A673 (cell line): ENCODE measurements at regions not wholly inside any gene's neighbourhood (a gene's known extent, or its start where the extent isn't known, plus 50 kb on each side); places are given as distances from the start of the nearest gene placed in this dataset.

Source experiments
- BruUV-seq: library from RNA; stranded (reverse); fragments of 400-500 nt; replicated peaks from 2 replicates; lab custom pipeline; 2021; lab: Mats Ljungman, UMichigan
- CTCF ChIA-PET: fragments of 300-600 bp; sonication (Branson Sonifier 250); formaldehyde crosslinking; loops from one replicate; lab custom pipeline; 2022; ENCODE audit warnings: antibody characterized with exemption; lab: Charles Lee
- POLR2A ChIA-PET: fragments of 300-600 bp; sonication (Branson Sonifier 250); formaldehyde crosslinking; loops from one replicate; lab custom pipeline; 2022; ENCODE audit warnings: antibody characterized with exemption; ENCODE audit not compliant: low non-redundant PET; lab: Charles Lee
- DNase-seq: peaks from one replicate; pipeline ENCODE4 v3.0.0-alpha.2; 2015; ENCODE audit warnings: low spot score
- H3K27ac ChIP-seq: fragments of 200-600 bp; sonication (generic); 2 replicates; pipeline ENCODE4 v1.5.1; 2016; ENCODE audit warnings: mixed run types, low read depth, mild to moderate bottlenecking, mixed read lengths, antibody characterized with exemption, low read length; ENCODE audit not compliant: poor library complexity, severe bottlenecking
- H3K27me3 ChIP-seq: fragments of 200-600 bp; sonication (generic); replicated peaks from 2 replicates; pipeline ENCODE4 v1.6.1; 2017; ENCODE audit warnings: mixed run types, low read depth, mild to moderate bottlenecking, mixed read lengths, antibody characterized with exemption, low read length; ENCODE audit not compliant: insufficient read depth, poor library complexity
- H3K36me3 ChIP-seq: fragments of 200-600 bp; sonication (generic); 2 replicates; pipeline ENCODE4 v1.6.1; 2016; ENCODE audit warnings: mixed run types, mild to moderate bottlenecking, mixed read lengths, antibody characterized with exemption, low read length; ENCODE audit not compliant: insufficient read depth, poor library complexity, severe bottlenecking
- H3K4me1 ChIP-seq: fragments of 200-600 bp; sonication (generic); 2 replicates; pipeline ENCODE4 v1.6.1; 2017; ENCODE audit warnings: mixed run types, mild to moderate bottlenecking, mixed read lengths, antibody characterized with exemption, low read length; ENCODE audit not compliant: insufficient read depth, poor library complexity, severe bottlenecking
- H3K4me3 ChIP-seq: fragments of 200-600 bp; sonication (generic); 2 replicates; pipeline ENCODE4 v1.5.1; 2016; ENCODE audit warnings: low read depth, mixed run types, mild to moderate bottlenecking, mixed read lengths, low read length; ENCODE audit not compliant: poor library complexity, severe bottlenecking
- H3K9me3 ChIP-seq: fragments of 200-600 bp; sonication (generic); 2 replicates; pipeline ENCODE4 v1.6.1; 2016; ENCODE audit warnings: mixed run types, low read depth, mild to moderate bottlenecking, mixed read lengths, antibody characterized with exemption, low read length; ENCODE audit not compliant: poor library complexity, severe bottlenecking
- CTCF ChIP-seq: fragments of 300-800, 200-600 bp; sonication (generic); conservative IDR thresholded peaks from 2 replicates; pipeline ENCODE4 v1.5.1; 2017; ENCODE audit warnings: low read depth, mild to moderate bottlenecking, antibody characterized with exemption, low read length, moderate library complexity, mixed read lengths
- EZH2 ChIP-seq: fragments of 200-600 bp; sonication (generic); IDR thresholded peaks from 2 replicates; pipeline ENCODE4 v1.6.1; 2017; ENCODE audit warnings: borderline replicate concordance, low read depth, mild to moderate bottlenecking, mixed read lengths, antibody characterized with exemption, low read length; ENCODE audit not compliant: poor library complexity, severe bottlenecking
- intact Hi-C: fragments of 100-400 bp; cut with micrococcal nuclease; formaldehyde crosslinking; loops from one replicate; pipeline ENCODE4 v1.10.0; 2022; ENCODE audit not compliant: unreplicated experiment

DNA sequence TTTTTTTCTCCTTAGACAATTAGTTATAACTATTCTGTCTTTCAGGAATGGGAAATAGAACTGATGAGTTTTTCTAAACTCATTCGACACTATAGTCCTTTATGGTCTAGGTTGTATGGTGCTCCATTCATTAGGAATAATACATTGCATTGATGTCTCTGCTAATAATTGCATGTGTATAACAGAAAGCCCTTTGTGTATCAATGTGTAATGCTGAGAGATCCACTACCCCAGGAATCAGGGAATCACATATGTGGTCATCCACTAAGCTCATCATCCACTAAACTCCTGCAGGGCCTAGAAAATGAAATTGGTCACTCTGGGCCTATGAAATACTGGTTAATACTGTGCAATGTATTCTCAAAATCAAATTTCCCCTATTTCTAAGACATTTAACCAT, 242.0 kb upstream of the CDH18 start:
- H3K9me3 ChIP-seq = no peaks in the 10 kb centered on the region
- no peaks in the 10 kb centered on the region for H3K4me1 ChIP-seq
- H3K36me3 ChIP-seq = no peaks in the 10 kb centered on the region
- no TSS peak for BruUV-seq
- POLR2A ChIA-PET = no interaction called here
- no peaks in the 10 kb centered on the region for H3K27me3 ChIP-seq
- DNase-seq = no peak
- H3K27ac ChIP-seq = no peak overlapping the region
- CTCF ChIA-PET = no interaction called here
- intact Hi-C loops = no loop called here
- TF ChIP-seq CTCF = no peak
- no peak for TF ChIP-seq EZH2
- no peak overlapping the region for H3K4me3 ChIP-seq

DNA sequence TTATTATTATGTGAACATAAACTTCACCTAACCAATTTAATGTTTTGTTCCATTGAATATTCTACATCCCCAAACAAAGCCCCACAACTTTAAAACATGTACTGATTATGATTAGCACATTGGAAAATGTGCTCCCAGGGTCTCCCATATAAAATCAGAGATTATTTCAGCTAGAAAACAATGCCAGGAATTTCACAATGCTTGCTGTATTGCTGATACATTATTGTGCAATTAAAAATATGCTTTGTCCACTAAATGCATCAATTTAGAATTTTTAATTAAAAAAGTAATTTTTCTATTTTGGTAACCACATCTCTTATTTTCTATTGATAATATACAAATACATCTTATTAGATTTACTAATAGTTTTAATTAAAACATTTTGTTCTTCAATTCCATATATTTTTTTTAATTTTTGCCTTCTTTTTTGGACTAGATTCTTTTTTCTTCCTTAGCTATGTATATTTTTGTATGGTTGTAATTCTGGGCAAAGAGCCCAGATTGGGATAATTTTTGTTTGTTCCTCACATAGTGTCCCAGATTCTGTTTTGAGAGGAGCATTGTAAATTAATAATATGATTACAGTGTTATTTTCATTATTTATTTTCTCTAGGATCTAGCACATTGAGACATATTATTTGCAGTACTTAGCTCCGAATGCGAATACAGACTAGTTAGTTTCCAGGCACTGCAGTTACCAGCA, 241.5 kb upstream of the CDH18 start:
- no TSS peak for BruUV-seq
- Histone ChIP-seq H3K4me1 (no peaks in the 10 kb centered on the region), H3K27ac (no peak overlapping the region), H3K9me3 (no peaks in the 10 kb centered on the region), H3K4me3 (no peak overlapping the region), H3K27me3 (no peaks in the 10 kb centered on the region), H3K36me3 (no peaks in the 10 kb centered on the region)
- ChIA-PET POLR2A (no interaction called here), CTCF (no interaction called here)
- intact Hi-C loops = no loop called here
- no peak for TF ChIP-seq CTCF
- no peak for TF ChIP-seq EZH2
- no peak for DNase-seq

DNA sequence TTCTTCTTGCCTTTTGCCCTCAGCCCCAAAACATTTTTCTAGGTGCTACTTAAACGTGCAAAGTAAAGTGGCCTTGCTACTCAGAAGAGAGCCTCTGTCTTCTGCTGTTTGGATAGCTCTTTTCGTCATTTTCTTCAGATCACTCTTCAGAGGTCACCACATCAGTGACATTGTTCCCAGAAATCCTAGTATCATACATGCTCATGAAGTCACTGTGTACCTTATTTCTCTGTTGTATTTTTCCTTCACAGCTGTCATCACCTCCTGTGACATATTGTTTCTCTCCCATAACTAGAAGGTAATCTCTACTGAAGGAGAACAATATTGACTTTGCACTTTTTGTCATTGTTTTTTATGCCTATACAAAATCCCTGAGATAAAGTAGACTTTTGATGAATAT, 237.0 kb upstream of the CDH18 start:
- no peaks in the 10 kb centered on the region for H3K4me1 ChIP-seq
- TF ChIP-seq EZH2 = no peak
- no peak for TF ChIP-seq CTCF
- DNase-seq = no peak
- H3K36me3 ChIP-seq = no peaks in the 10 kb centered on the region
- POLR2A ChIA-PET = no interaction called here
- H3K27me3 ChIP-seq = no peaks in the 10 kb centered on the region
- no peak overlapping the region for H3K27ac ChIP-seq
- no TSS peak for BruUV-seq
- no peaks in the 10 kb centered on the region for H3K9me3 ChIP-seq
- H3K4me3 ChIP-seq = no peak overlapping the region
- CTCF ChIA-PET = no interaction called here
- intact Hi-C loops = no loop called here
